Osteoblast (primary cell): ENCODE measurements at regions not wholly inside any gene's neighbourhood (a gene's known extent, or its start where the extent isn't known, plus 50 kb on each side); places are given as distances from the start of the nearest gene placed in this dataset.

Source experiments
- DNase-seq: peaks from one replicate; pipeline ENCODE4 v3.0.0; 2011; ENCODE audit warnings: low spot score, mixed read lengths; ENCODE audit not compliant: insufficient read length; ENCODE audit errors: missing footprints
- H2AFZ ChIP-seq: 2 replicates; pipeline ENCODE4 v1.6.0; 2011; ENCODE audit warnings: mild to moderate bottlenecking, low read length
- H3K27ac ChIP-seq: 2 replicates; pipeline ENCODE4 v1.5.1; 2011; ENCODE audit warnings: mild to moderate bottlenecking, low read depth, low read length, moderate library complexity
- H3K27me3 ChIP-seq: 2 replicates; pipeline ENCODE4 v1.6.0; 2012; ENCODE audit warnings: mild to moderate bottlenecking, control low read depth, inconsistent platforms, low read length, moderate library complexity; ENCODE audit not compliant: insufficient read depth
- H3K36me3 ChIP-seq: 2 replicates; pipeline ENCODE4 v1.5.1; 2011; ENCODE audit warnings: mild to moderate bottlenecking, low read length, control low read depth, moderate library complexity; ENCODE audit not compliant: insufficient read depth
- H3K4me1 ChIP-seq: 2 replicates; pipeline ENCODE4 v1.5.1; 2011; ENCODE audit warnings: mild to moderate bottlenecking, low read length, control low read depth, moderate library complexity; ENCODE audit not compliant: insufficient read depth
- H3K4me2 ChIP-seq: 2 replicates; pipeline ENCODE4 v1.6.0; 2011; ENCODE audit warnings: mild to moderate bottlenecking, low read length; ENCODE audit not compliant: insufficient read depth
- H3K4me3 ChIP-seq: fragments of 200-600 bp; sonication (generic); 3 replicates; pipeline ENCODE4 v1.5.1; 2012; ENCODE audit warnings: mild to moderate bottlenecking, low read length, inconsistent platforms; ENCODE audit not compliant: insufficient read depth
- H3K79me2 ChIP-seq: 2 replicates; pipeline ENCODE4 v1.6.0; 2012; ENCODE audit warnings: mild to moderate bottlenecking, low read length, control low read depth, inconsistent platforms; ENCODE audit not compliant: insufficient read depth
- H3K9me3 ChIP-seq: 2 replicates; pipeline ENCODE4 v1.5.1; 2011; ENCODE audit warnings: low read depth, low read length, control low read depth
- H4K20me1 ChIP-seq: 2 replicates; pipeline ENCODE4 v1.6.0; 2012; ENCODE audit warnings: mild to moderate bottlenecking, low read length, control low read depth; ENCODE audit not compliant: insufficient read depth
- TF ChIP-seq, protein P1 (sequence below): IDR thresholded peaks from 2 replicates; pipeline ENCODE4 v1.5.1; 2011; ENCODE audit warnings: mild to moderate bottlenecking, low read depth, low read length, moderate library complexity; ENCODE audit errors: extremely low read depth

DNA sequence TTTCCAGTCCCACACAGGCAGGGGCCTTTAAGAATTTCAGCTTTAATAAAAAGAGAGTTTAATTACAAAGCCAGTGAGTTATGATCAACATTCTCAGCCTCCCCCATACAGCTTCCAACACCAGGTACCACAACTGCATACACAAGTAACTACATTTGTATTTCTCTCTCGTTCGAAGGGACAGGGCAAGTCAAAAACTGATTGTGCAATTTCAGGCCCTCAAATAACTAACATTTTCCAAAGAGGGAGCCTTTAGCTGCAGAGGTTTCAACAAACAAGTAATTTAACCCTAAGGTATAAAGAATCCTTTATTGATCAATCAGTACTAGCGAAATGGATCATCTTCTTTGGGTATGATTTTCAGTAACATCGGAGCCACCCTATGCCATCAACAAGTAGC lies 142.4 kb downstream of the ZNF281 start:
- Histone ChIP-seq H3K9me3 (no peaks in the 10 kb centered on the region), H4K20me1 (no peaks in the 10 kb centered on the region), H3K27ac (no peak overlapping the region), H3K4me1 (no peaks in the 10 kb centered on the region), H3K79me2 (no peaks in the 10 kb centered on the region), H3K4me3 (no peak overlapping the region), H3K36me3 (no peaks in the 10 kb centered on the region), H3K27me3 (no peaks in the 10 kb centered on the region), H2AFZ (no peak overlapping the region), H3K4me2 (no peak overlapping the region)
- TF ChIP-seq, protein P1, sequence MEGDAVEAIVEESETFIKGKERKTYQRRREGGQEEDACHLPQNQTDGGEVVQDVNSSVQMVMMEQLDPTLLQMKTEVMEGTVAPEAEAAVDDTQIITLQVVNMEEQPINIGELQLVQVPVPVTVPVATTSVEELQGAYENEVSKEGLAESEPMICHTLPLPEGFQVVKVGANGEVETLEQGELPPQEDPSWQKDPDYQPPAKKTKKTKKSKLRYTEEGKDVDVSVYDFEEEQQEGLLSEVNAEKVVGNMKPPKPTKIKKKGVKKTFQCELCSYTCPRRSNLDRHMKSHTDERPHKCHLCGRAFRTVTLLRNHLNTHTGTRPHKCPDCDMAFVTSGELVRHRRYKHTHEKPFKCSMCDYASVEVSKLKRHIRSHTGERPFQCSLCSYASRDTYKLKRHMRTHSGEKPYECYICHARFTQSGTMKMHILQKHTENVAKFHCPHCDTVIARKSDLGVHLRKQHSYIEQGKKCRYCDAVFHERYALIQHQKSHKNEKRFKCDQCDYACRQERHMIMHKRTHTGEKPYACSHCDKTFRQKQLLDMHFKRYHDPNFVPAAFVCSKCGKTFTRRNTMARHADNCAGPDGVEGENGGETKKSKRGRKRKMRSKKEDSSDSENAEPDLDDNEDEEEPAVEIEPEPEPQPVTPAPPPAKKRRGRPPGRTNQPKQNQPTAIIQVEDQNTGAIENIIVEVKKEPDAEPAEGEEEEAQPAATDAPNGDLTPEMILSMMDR = no peak
- no peak for DNase-seq

DNA sequence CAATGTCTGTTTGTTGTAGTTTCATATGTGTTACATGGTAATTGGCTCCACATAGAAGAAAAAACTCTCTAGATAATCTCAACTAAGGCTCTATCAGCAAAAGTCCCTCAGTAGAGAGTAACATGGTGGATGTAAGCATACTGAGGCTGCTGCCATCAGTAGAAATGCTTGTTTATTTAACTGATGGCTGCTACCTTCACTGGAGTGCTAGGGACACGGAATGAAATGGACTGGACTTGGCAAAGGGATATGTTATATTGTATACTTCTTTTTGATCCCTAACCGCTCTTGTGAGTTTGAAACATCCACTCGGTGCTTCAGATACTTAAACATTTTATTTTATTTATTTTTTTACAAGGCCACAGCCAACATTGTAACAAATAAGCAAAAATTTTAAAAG lies 143.0 kb downstream of the ZNF281 start:
- Histone ChIP-seq H3K27me3 (no peaks in the 10 kb centered on the region), H3K4me2 (no peak overlapping the region), H3K36me3 (no peaks in the 10 kb centered on the region), H3K4me3 (no peak overlapping the region), H2AFZ (no peak overlapping the region), H3K79me2 (no peaks in the 10 kb centered on the region), H4K20me1 (no peaks in the 10 kb centered on the region), H3K27ac (no peak overlapping the region), H3K9me3 (no peaks in the 10 kb centered on the region), H3K4me1 (no peaks in the 10 kb centered on the region)
- TF ChIP-seq, protein P1 = no peak
- no peak for DNase-seq

DNA sequence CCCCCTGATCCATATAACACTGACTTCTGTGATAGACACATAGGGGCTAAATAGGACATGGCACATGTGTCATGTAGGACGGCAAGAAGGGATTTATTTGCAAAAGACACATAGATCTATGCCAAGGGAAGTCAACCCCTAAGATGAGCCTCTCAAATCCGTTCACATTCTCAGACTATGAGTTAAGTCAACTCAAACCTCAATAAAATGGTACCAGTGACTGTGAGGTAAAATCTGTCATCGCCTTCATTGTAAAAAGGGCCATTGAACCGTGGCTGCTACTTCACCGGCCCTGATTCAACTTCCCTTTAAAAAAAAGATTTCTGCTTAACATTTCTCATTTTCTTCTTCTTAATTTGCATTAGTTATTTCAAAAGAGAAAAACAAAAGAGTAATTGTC lies 144.0 kb downstream of the ZNF281 start:
- no peaks in the 10 kb centered on the region for H3K4me1 ChIP-seq
- H2AFZ ChIP-seq = no peak overlapping the region
- no peaks in the 10 kb centered on the region for H3K9me3 ChIP-seq
- no peaks in the 10 kb centered on the region for H4K20me1 ChIP-seq
- no peak for DNase-seq
- H3K4me3 ChIP-seq = no peak overlapping the region
- H3K36me3 ChIP-seq = no peaks in the 10 kb centered on the region
- no peak overlapping the region for H3K27ac ChIP-seq
- TF ChIP-seq, protein P1 = no peak
- no peak overlapping the region for H3K4me2 ChIP-seq
- H3K79me2 ChIP-seq = no peaks in the 10 kb centered on the region
- H3K27me3 ChIP-seq = no peaks in the 10 kb centered on the region

DNA sequence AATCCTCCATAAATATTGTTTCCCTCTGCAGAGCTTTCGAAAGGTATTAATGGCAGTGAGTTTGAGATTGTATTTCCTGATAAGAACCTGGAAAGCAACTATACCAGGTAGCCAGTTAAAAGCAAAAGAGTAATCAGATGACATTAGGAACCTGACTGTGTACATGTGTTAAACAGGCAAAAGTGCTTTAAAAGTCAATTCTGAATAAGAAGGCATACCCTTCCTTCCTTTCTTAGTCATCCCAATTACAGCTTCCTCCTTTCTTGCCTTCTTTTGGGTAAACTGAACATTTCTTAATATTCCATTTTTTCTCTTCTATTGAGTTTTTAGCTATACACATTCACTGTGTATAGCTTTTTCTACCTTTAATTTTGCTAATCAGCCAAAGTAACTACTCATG lies 144.7 kb downstream of the ZNF281 start:
- H3K27me3 ChIP-seq = no peaks in the 10 kb centered on the region
- H3K79me2 ChIP-seq = no peaks in the 10 kb centered on the region
- H3K4me3 ChIP-seq = no peak overlapping the region
- H2AFZ ChIP-seq = no peak overlapping the region
- H4K20me1 ChIP-seq = no peaks in the 10 kb centered on the region
- no peak overlapping the region for H3K4me2 ChIP-seq
- H3K9me3 ChIP-seq = no peaks in the 10 kb centered on the region
- no peak for DNase-seq
- H3K36me3 ChIP-seq = no peaks in the 10 kb centered on the region
- no peaks in the 10 kb centered on the region for H3K4me1 ChIP-seq
- H3K27ac ChIP-seq = no peak overlapping the region
- TF ChIP-seq, protein P1 = no peak
